Neural cell (in vitro differentiated cells): ENCODE measurements at regions not wholly inside any gene's neighbourhood (a gene's known extent, or its start where the extent isn't known, plus 50 kb on each side); places are given as distances from the start of the nearest gene placed in this dataset.

Source experiments
- H2AFZ ChIP-seq: fragments of 200-600, 300-800 bp; sonication (generic), shearing (Covaris generic); 2 replicates; pipeline ENCODE4 v1.6.0; 2014; ENCODE audit warnings: low read depth, mild to moderate bottlenecking, antibody characterized with exemption, low read length, moderate library complexity
- H3F3A ChIP-seq: fragments of 200-600 bp; shearing (Covaris generic); 2 replicates; pipeline ENCODE4 v1.6.1; 2016; ENCODE audit warnings: mild to moderate bottlenecking, moderate library complexity, mixed read lengths, antibody characterized with exemption, low read length; ENCODE audit not compliant: insufficient read depth, poor library complexity, severe bottlenecking
- H3K27ac ChIP-seq: fragments of 200-600, 300-800 bp; sonication (generic), shearing (Covaris generic); 2 replicates; pipeline ENCODE4 v1.5.1; 2014; ENCODE audit warnings: mild to moderate bottlenecking, low read length, moderate library complexity
- H3K27me3 ChIP-seq: fragments of 300-800, 200-600 bp; sonication (generic), shearing (Covaris generic); 2 replicates; pipeline ENCODE4 v1.6.0; 2014; ENCODE audit warnings: mild to moderate bottlenecking, low read depth, low read length, moderate library complexity; ENCODE audit not compliant: insufficient read depth
- H3K36me3 ChIP-seq: fragments of 300-800, 200-600 bp; sonication (generic), shearing (Covaris generic); 2 replicates; pipeline ENCODE4 v1.5.1; 2014; ENCODE audit warnings: mild to moderate bottlenecking, antibody characterized with exemption, low read length, moderate library complexity; ENCODE audit not compliant: insufficient read depth
- H3K4me2 ChIP-seq: fragments of 300-800, 200-600 bp; sonication (generic), shearing (Covaris generic); 2 replicates; pipeline ENCODE4 v1.6.0; 2014; ENCODE audit warnings: mild to moderate bottlenecking, low read length
- H3K4me3 ChIP-seq: fragments of 300-800, 200-600 bp; sonication (generic), shearing (Covaris generic); 2 replicates; pipeline ENCODE4 v1.5.1; 2014; ENCODE audit warnings: mild to moderate bottlenecking, low read length, moderate library complexity
- H3K79me2 ChIP-seq: fragments of 200-600 bp; shearing (Covaris generic); replicated peaks from 2 replicates; pipeline ENCODE4 v1.6.0; 2014; ENCODE audit warnings: mild to moderate bottlenecking, low read length, moderate library complexity; ENCODE audit not compliant: insufficient read depth
- H3K9ac ChIP-seq: fragments of 300-800, 200-600 bp; sonication (generic), shearing (Covaris generic); 2 replicates; pipeline ENCODE4 v1.6.1; 2016; ENCODE audit warnings: mild to moderate bottlenecking, low read length, mixed read lengths
- H3K9me2 ChIP-seq: fragments of 200-600 bp; shearing (Covaris generic); 2 replicates; pipeline ENCODE4 v1.6.1; 2016; ENCODE audit warnings: mild to moderate bottlenecking, low read length, mixed read lengths; ENCODE audit not compliant: insufficient read depth
- H3K9me3 ChIP-seq: fragments of 200-600, 300-800 bp; sonication (generic), shearing (Covaris generic); 2 replicates; pipeline ENCODE4 v1.6.1; 2016; ENCODE audit warnings: mild to moderate bottlenecking, mixed run types, low read length, moderate library complexity, mixed read lengths
- H4K20me1 ChIP-seq: fragments of 200-600 bp; shearing (Covaris generic); 2 replicates; pipeline ENCODE4 v1.6.1; 2016; ENCODE audit warnings: mild to moderate bottlenecking, mixed run types; ENCODE audit not compliant: insufficient read depth
- EP300 ChIP-seq: fragments of 450-650 bp; conservative IDR thresholded peaks from 2 replicates; pipeline ENCODE4 v1.6.1; 2014; ENCODE audit warnings: antibody characterized with exemption, mild to moderate bottlenecking, moderate library complexity; ENCODE audit not compliant: poor library complexity, severe bottlenecking
- EZH2 ChIP-seq: fragments of 200-600, 300-800 bp; shearing (Covaris generic), sonication (generic); IDR thresholded peaks from 2 replicates; pipeline ENCODE4 v1.6.1; 2014; ENCODE audit warnings: antibody characterized with exemption, low read length, borderline replicate concordance, mild to moderate bottlenecking; ENCODE audit not compliant: insufficient read depth, poor library complexity, severe bottlenecking
- MXI1 ChIP-seq: fragments of 450-650 bp; conservative IDR thresholded peaks from 2 replicates; pipeline ENCODE4 v1.6.1; 2014; ENCODE audit warnings: antibody characterized with exemption, mild to moderate bottlenecking; ENCODE audit not compliant: poor library complexity, severe bottlenecking
- POLR2AphosphoS5 ChIP-seq: IDR thresholded peaks from 2 replicates; pipeline ENCODE4 v1.6.1; 2012
- RAD21 ChIP-seq: fragments of 450-650 bp; conservative IDR thresholded peaks from 2 replicates; pipeline ENCODE4 v1.6.1; 2014; ENCODE audit warnings: antibody characterized with exemption, mild to moderate bottlenecking, moderate library complexity
- REST ChIP-seq: IDR thresholded peaks from 2 replicates; pipeline ENCODE4 v1.6.1; 2012; ENCODE audit warnings: borderline replicate concordance
- SMC3 ChIP-seq: fragments of 450-650 bp; conservative IDR thresholded peaks from 2 replicates; pipeline ENCODE4 v1.6.1; 2014; ENCODE audit warnings: antibody characterized with exemption, mild to moderate bottlenecking, moderate library complexity; ENCODE audit not compliant: poor library complexity
- TAF1 ChIP-seq: IDR thresholded peaks from 2 replicates; pipeline ENCODE4 v1.6.1; 2012; ENCODE audit warnings: low read depth
- TF ChIP-seq, protein P1 (sequence below): fragments of 450-650 bp; IDR thresholded peaks from 2 replicates; pipeline ENCODE4 v1.5.1; 2014; ENCODE audit warnings: antibody characterized with exemption, mild to moderate bottlenecking, moderate library complexity; ENCODE audit not compliant: poor library complexity, severe bottlenecking

DNA sequence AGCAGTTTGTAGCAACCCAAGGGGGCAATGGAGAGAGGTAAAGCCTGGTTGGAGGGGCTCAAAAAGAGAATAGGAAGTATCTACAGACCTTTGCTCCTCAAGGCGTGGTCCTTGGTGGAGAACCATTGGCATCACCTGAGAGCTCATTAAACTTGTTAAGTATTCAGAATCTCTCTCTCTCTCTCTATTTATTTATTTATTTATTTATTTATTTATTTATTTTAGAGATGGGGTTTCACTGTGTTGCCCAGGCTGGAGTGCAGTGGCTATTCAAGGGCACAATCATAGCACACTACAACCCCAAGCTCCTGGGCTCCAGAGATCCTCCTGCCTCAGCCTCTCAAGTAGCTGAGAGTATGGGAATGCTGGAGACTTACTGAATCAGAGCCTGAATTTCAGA, 193.1 kb upstream of the ADCY2 start:
- Histone ChIP-seq H3K36me3 (no peaks in the 10 kb centered on the region), H3K9me3 (no peaks in the 10 kb centered on the region), H4K20me1 (no peaks in the 10 kb centered on the region), H3K27me3 (no peaks in the 10 kb centered on the region), H3K27ac (no peak overlapping the region), H2AFZ (no peak overlapping the region), H3K4me2 (no peak overlapping the region), H3K9me2 (no peaks in the 10 kb centered on the region), H3F3A (no peaks in the 10 kb centered on the region), H3K9ac (no peak overlapping the region), H3K79me2 (no peaks in the 10 kb centered on the region), H3K4me3 (no peak overlapping the region)
- no peak for TF ChIP-seq EZH2
- no peak for TF ChIP-seq TAF1
- no peak for TF ChIP-seq REST
- no peak for TF ChIP-seq MXI1
- TF ChIP-seq RAD21: no peak
- no peak for TF ChIP-seq SMC3
- no peak for TF ChIP-seq EP300
- no peak for TF ChIP-seq POLR2AphosphoS5
- TF ChIP-seq, protein P1, sequence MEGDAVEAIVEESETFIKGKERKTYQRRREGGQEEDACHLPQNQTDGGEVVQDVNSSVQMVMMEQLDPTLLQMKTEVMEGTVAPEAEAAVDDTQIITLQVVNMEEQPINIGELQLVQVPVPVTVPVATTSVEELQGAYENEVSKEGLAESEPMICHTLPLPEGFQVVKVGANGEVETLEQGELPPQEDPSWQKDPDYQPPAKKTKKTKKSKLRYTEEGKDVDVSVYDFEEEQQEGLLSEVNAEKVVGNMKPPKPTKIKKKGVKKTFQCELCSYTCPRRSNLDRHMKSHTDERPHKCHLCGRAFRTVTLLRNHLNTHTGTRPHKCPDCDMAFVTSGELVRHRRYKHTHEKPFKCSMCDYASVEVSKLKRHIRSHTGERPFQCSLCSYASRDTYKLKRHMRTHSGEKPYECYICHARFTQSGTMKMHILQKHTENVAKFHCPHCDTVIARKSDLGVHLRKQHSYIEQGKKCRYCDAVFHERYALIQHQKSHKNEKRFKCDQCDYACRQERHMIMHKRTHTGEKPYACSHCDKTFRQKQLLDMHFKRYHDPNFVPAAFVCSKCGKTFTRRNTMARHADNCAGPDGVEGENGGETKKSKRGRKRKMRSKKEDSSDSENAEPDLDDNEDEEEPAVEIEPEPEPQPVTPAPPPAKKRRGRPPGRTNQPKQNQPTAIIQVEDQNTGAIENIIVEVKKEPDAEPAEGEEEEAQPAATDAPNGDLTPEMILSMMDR: no peak

- Histone ChIP-seq H4K20me1 (no peaks in the 10 kb centered on the region), H3K27ac (no peak overlapping the region), H3F3A (no peaks in the 10 kb centered on the region), H3K27me3 (no peaks in the 10 kb centered on the region), H3K36me3 (no peaks in the 10 kb centered on the region), H3K9ac (no peak overlapping the region), H3K9me3 (no peaks in the 10 kb centered on the region), H3K4me3 (no peak overlapping the region), H2AFZ (no peak overlapping the region), H3K79me2 (no peaks in the 10 kb centered on the region), H3K4me2 (no peak overlapping the region), H3K9me2 (no peaks in the 10 kb centered on the region)
- TF ChIP-seq TAF1 (no peak), SMC3 (no peak), EP300 (no peak), RAD21 (no peak), MXI1 (no peak), EZH2 (no peak), POLR2AphosphoS5 (no peak), REST (no peak)
- TF ChIP-seq, protein P1: no peak
Measured at GRCh38 chr5:7207979-7208378, 188.0 kb upstream of the ADCY2 start.
